ENCODE measurements at regions not wholly inside any gene's neighbourhood (a gene's known extent, or its start where the extent isn't known, plus 50 kb on each side); places are given as distances from the start of the nearest gene placed in this dataset.

GRCh38 chr2:18425210-18425703 lies 135.2 kb downstream of the RDH14 start:
- no peak for TF ChIP-seq EZH2 (IDR thresholded peaks at IDR 0.05; ENCODE audit: insufficient read depth, poor library complexity, severe bottlenecking)
- TF ChIP-seq EZH2phosphoT487 (IDR thresholded peaks at IDR 0.05; ENCODE audit: insufficient read depth, low read depth), result no peak

Data from GM23248 (cell line).